ENCODE measurements at regions not wholly inside any gene's neighbourhood (a gene's known extent, or its start where the extent isn't known, plus 50 kb on each side); places are given as distances from the start of the nearest gene placed in this dataset.

DNA sequence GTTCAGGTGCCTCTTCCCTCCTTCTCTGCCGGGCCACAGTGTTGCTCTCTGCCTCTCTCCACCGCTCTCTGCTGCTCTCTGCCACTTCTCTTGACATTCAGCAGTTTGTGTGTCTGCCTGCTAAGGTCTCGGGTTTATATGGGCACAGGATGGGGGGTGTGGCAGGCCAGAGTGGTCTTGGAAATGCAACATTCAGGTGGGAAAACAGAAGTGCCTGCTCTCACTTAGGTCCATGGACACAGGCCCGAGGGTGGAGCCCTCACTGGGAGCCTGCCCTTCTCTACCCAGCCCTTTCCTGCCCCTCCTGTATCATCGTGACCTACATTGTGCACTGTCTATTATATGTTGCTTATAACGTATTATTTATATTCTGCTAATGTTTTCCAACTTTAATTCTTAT lies 120.8 kb upstream of the TMEM18 start:
- DNase-seq (ENCODE audit: low read depth in 2 of 2), result no peak
- TF ChIP-seq, protein P1, sequence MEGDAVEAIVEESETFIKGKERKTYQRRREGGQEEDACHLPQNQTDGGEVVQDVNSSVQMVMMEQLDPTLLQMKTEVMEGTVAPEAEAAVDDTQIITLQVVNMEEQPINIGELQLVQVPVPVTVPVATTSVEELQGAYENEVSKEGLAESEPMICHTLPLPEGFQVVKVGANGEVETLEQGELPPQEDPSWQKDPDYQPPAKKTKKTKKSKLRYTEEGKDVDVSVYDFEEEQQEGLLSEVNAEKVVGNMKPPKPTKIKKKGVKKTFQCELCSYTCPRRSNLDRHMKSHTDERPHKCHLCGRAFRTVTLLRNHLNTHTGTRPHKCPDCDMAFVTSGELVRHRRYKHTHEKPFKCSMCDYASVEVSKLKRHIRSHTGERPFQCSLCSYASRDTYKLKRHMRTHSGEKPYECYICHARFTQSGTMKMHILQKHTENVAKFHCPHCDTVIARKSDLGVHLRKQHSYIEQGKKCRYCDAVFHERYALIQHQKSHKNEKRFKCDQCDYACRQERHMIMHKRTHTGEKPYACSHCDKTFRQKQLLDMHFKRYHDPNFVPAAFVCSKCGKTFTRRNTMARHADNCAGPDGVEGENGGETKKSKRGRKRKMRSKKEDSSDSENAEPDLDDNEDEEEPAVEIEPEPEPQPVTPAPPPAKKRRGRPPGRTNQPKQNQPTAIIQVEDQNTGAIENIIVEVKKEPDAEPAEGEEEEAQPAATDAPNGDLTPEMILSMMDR (IDR thresholded peaks at IDR 0.05; ENCODE audit: low read depth, low read length), result no peak
- H3K4me3 ChIP-seq (replicated peaks in 1 of 2; ENCODE audit: low read depth in 2 of 2, low read length in 2 of 2), result no peak overlapping the region

DNA sequence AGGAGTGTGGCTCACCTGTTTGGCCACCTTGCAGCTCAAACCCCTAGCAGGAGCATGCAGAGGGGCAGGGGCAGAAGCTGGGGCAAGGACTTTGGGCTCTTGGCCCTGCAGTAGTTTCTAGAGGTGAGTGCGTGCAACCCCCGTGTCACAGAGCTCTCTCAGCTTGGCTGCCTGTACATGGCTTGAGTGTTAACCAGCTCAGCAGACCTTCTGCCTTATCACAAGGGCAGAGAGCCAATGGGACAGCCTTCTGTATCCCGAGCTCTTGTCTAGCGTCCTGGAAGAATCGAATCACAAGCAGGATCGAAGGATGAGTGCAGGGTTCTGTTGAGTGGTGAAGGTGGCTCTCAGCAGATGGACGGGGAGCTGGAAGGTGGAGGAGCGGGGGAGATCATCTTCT lies 120.3 kb upstream of the TMEM18 start:
- no peak overlapping the region for H3K4me3 ChIP-seq (replicated peaks in 1 of 2; ENCODE audit: low read depth in 2 of 2, low read length in 2 of 2)
- DNase-seq (ENCODE audit: low read depth in 2 of 2), result no peak
- TF ChIP-seq, protein P1 (IDR thresholded peaks at IDR 0.05; ENCODE audit: low read depth, low read length), result no peak

DNA sequence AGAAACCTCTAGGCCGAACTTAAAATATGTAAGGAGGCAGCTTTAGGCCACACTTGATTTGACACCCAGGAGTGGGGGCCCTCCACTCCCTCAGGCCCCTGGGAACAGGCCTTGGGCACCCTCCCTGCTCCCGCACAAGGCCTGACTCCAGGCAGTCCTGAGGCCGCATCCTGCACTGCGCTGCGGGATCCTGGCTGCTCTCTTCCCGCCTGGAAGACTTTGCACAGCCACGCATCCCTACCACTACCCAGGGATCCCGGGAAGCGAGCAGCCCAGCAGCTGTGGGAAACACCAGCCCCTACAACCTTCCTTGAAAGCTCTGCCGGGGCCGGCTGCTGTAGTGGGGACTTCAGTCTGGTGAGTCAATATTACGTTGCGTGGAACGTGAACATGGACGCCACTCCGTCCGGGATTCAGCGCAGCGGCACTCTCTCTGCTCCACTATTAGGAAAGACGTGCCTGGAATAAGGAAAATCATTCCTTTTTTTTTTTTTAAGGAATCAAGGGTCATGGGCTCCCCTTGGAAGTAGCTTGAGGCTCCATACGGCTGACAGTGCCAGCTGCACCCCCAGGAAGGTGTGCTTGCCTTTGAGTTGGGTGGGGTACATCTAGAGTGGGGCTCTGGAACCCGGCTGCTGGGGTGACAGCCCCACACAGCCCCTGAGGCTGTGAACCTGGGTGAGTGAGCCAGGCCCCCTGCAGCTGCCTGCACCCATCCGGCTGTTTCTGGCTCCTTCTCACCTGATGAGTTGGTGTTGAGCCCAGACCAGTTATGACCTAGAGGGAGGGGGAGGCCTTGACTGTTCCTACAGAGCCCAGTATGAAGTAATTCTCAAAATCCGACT lies 119.2 kb upstream of the TMEM18 start:
- H3K4me3 ChIP-seq (replicated peaks in 1 of 2; ENCODE audit: low read depth in 2 of 2, low read length in 2 of 2), result no peak overlapping the region
- TF ChIP-seq, protein P1 (IDR thresholded peaks at IDR 0.05; ENCODE audit: low read depth, low read length), result no peak
- no peak for DNase-seq (ENCODE audit: low read depth in 2 of 2)

DNA sequence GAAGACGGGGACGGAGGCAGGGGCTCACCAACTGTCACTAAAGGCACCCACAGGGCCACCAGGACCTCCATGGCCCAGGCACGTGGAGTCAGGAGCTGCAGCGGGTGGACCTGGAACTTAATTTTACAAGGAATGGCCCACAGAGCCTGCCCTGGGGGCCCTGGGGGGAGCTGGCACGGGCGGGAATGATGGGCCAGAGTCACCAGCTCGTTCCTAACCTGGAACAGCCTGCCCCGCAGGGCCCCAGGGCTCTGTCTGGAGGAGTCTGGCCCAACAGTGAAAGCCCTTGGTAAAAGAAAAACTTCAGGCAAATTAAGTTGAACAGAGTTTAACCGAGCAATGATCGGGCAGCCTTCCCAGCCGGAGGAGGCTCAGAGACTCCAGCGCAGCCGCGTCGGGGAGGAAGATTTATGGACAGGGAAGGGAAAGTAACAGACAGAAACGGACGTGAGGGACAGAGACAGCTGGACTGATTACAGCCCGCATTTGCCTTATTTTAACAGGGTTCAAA lies 118.4 kb upstream of the TMEM18 start:
- H3K4me3 ChIP-seq (replicated peaks in 1 of 2; ENCODE audit: low read depth in 2 of 2, low read length in 2 of 2), result no peak overlapping the region
- no peak for DNase-seq (ENCODE audit: low read depth in 2 of 2)

DNA sequence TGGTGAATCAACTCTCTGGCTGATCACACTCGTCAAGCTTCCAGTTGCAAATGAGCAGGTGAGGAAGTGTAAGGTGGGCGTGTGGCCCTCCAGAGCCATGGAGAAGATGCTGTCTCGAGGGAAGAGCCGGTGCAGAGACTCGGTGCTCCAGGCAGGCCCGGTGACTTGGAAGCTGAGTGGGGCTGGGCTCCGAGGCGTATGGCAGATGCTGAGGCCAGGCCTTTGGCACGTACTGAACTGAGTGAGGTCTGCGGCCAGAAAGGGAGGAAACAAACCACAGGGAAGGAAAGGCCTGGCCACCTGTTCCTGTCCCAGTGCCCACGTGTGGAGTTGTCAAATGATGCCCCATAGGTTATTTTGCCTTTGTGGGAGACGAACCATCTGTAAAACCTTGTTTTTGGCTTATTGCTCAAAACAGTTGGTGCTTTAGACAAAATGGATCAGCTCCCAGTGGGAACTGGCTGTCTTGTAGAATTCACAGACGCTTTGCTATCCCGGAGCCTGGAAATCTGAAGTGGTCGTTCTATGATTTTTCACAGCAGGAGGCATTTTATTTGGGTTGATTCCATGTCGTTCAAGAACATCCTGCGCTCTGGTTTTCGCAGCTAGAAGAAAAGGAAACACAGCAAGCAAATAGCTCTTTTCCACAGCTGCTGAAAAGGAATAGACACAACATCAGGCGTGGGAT lies 117.5 kb upstream of the TMEM18 start:
- H3K4me3 ChIP-seq (replicated peaks in 1 of 2; ENCODE audit: low read depth in 2 of 2, low read length in 2 of 2), result no peak overlapping the region
- no peak for DNase-seq (ENCODE audit: low read depth in 2 of 2)
- TF ChIP-seq, protein P1 (IDR thresholded peaks at IDR 0.05; ENCODE audit: low read depth, low read length), result no peak

More for the DNA sequence above, 118.4 kb upstream of the TMEM18 start:
- TF ChIP-seq, protein P1 (IDR thresholded peaks at IDR 0.05; ENCODE audit: low read depth, low read length), result no peak

DNA sequence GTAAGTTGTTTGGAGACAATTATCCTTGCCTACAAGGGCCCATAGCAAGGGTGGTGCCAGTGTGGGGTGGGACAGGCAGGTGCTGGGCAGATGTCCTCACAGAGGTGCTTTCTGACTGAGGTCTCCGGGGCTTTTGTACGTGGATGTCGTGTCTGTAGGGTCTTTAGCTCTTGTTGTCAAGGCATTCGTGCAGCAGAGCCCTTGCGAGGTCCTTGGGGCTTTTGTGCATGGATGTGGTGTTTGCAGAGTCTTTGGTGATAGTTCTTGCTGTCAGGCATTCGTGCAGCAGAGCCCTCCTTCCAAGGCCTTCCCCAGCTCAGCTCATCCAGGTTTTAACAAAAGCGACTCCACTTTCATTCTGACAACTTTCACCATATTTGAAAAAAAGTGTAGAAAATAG lies 116.0 kb upstream of the TMEM18 start:
- no peak overlapping the region for H3K4me3 ChIP-seq (replicated peaks in 1 of 2; ENCODE audit: low read depth in 2 of 2, low read length in 2 of 2)
- DNase-seq (ENCODE audit: low read depth in 2 of 2), result no peak
- TF ChIP-seq, protein P1 (IDR thresholded peaks at IDR 0.05; ENCODE audit: low read depth, low read length), result no peak

Measured in cardiac fibroblast (primary cell).